EL (cell line): ENCODE measurements at regions not wholly inside any gene's neighbourhood (a gene's known extent, or its start where the extent isn't known, plus 50 kb on each side); places are given as distances from the start of the nearest gene placed in this dataset.
"Not testable (repeated sequence)": the region's sequence is repeated elsewhere in the genome, so short reads cannot be mapped to it uniquely, and the experiment has no call there.

Experiments
- DNase-seq: peaks from one replicate; pipeline ENCODE4 v3.0.0-alpha.2; 2016

DNA sequence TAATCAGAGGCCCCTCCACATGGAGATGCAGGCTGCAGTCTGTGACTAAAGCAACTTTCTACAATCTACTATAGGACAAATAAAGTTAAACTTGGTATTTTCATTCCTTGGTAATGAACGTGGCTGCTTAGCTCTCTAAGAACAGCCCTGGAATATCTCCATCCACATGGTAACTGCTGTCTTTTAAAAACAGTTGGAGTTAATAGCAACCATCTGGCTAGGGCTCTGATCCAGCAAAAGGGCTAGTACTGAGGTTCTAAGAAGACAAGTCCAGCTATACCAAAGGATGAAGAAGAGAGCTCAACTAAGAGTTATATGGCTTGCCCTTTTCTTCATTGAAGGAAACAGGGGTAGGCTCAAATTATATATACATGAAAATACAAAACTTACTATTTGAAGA is 920.1 kb downstream of the FLRT2 start:
- DNase-seq, result no peak

GRCh38 chr14:86442135-86442534 is 912.2 kb downstream of the FLRT2 start:
- no peak for DNase-seq

DNA sequence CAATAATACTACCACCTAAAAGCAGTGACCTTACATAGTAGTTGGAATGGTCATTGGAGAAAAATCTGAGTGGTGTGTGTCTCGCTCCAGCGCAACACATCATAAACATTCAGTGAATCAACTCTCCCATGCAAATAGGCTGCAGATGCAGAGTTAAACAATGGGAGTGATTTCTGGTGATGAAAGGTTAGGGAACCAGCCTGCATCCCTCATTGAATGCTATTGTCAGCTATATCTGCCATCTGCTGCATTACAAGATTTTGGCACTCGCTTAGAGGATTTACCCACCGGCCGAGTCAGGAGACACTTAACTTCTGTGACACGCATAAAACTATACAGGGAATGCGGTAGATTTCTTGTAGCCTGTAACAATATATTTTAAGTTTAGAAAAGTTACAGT is 900.9 kb downstream of the FLRT2 start:
- no peak for DNase-seq

GRCh38 chr14:86423214-86423613 is 893.3 kb downstream of the FLRT2 start:
- DNase-seq, result no peak

GRCh38 chr14:86420131-86420530 is 890.2 kb downstream of the FLRT2 start:
- DNase-seq, result no peak

GRCh38 chr14:86414146-86414545 is 884.2 kb downstream of the FLRT2 start:
- no peak for DNase-seq

DNA sequence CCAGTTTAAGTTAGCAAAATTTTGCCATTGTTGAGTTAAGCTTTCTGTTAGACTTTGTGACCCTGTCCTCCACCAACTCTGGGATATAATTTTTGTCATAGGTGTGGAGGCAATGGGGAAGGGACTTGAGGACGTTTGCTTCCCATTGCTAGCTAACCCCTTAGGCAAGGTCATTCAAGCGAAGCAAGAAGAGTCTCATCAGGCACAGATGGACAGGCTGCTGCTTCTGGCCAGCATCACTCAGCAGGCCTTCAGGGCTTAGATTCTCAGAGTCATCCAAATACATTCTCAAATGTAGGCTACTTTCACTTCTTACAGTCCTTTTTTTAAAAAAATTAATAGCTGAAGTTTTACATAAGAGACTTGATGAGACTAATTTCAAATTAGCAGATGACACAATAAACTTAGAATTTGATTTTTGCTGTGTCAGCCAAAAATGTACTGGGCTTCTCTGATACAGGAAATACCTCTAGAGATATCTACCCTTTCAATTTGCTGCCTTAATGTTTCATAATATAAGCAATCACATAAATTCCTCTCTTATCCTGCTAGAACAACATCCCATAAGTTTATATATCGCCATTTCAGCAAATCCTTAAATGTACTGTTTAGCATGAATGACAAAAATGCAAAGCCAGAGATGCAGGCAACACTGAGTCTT is 875.2 kb downstream of the FLRT2 start:
- DNase-seq, result peak; percentile 4

DNA sequence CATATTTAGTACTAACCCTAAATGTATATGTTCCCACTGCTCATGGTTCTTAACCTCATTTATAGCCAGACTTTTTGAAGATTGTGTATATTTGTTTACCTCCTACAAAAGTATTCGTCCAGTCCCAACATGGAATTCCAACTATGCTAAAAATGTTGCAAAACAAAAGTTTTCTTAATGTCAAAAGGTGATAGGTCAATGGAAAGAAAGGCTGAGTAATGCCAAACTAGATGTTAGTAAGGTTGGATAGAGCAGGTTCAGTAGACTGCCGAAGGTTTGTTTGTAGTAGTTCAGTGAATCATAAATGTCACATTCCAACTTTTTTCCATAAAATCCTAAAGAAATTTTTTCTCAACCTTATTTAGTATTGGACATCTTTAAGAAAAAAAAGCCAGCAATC is 874.5 kb downstream of the FLRT2 start:
- peak; percentile 43 for DNase-seq

DNA sequence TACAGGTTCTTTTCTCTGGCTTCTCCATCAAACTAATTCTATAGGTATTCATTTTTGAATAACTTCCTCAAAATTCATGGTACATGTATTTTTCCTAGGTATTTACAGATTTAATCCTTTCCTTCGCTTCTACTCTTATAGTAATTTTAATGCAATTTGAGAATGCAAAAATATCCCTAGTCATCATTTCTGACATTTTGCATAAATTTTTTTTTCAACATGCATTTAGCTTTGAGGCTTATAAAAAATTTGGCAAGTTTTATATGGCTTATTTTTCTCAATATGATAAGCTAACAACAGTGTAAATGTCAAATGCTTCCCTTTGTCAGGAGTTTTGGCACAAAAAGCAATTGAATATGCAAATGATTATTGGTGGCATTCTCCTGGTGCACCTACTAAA is 872.6 kb downstream of the FLRT2 start:
- DNase-seq, result no peak

DNA sequence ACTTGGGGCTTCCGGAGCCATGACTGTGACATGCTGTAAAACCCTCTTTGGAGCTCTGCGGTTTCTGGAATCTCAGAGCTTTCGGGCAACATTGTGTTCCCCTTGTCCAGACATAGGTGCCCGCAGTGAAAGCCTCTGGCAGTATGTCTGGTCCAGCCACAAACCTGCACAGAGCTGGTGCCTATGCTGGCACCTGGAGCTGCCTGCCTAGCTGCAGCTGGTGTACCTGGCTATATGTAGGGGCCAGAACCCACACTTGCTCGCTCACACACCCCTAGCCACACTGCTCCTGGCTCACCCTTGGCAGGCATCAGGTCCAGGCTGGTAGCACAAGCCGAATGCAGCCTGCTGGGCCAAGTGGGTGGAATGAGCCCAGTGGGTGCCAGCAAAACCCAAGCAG is 861.1 kb downstream of the FLRT2 start:
- DNase-seq, result no peak

GRCh38 chr14:86388216-86388615 is 858.3 kb downstream of the FLRT2 start:
- no peak for DNase-seq

- DNase-seq, result no peak
Measured at GRCh38 chr14:86373886-86374285, 843.9 kb downstream of the FLRT2 start.

GRCh38 chr14:86372402-86372801 is 842.5 kb downstream of the FLRT2 start:
- DNase-seq, result no peak

GRCh38 chr14:86364634-86365033 is 834.7 kb downstream of the FLRT2 start:
- no peak for DNase-seq

- DNase-seq, result no peak
Measured at GRCh38 chr14:86363576-86363975, 833.6 kb downstream of the FLRT2 start.

GRCh38 chr14:86363047-86363446 is 833.1 kb downstream of the FLRT2 start:
- DNase-seq, result no peak

DNA sequence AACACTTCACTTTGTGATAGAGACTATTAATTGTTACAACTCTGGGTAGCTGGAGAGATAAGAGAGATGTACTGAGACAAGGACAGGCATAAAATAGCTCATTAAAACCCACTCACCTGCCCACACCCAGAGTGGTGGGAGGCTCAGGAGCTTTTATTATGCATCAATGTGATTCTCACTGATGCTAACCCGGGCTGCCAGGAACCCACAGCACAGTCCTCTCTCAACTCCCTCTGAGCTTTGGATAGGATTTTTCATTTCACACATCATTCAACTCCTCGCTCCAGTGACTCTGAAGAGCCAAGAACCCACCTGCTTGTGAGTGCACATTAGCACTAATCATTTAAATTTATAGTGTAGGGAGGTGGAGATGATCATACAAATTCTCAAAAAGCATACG is 827.9 kb downstream of the FLRT2 start:
- no peak for DNase-seq

DNA sequence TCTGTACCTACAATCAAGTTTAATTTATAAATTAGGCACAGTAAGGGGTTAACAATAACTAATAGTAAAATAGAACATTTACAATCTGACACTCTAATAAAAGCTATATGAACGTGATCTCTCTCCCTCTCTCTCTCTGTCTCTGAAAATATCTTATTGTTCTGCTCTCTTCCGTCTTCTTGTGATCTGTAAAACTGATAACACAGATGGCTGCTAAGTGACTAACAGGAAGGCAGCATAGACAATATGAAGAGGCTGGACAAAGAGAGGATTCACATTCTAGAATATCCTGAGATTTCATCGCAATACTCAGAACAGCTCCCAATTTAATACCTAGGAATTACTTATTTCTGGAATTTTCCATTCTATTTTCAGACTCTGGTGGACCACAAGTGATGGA is 827.2 kb downstream of the FLRT2 start:
- DNase-seq, result no peak

- DNase-seq, result no peak
Measured at GRCh38 chr14:86346818-86347384, 817.0 kb downstream of the FLRT2 start.

DNA sequence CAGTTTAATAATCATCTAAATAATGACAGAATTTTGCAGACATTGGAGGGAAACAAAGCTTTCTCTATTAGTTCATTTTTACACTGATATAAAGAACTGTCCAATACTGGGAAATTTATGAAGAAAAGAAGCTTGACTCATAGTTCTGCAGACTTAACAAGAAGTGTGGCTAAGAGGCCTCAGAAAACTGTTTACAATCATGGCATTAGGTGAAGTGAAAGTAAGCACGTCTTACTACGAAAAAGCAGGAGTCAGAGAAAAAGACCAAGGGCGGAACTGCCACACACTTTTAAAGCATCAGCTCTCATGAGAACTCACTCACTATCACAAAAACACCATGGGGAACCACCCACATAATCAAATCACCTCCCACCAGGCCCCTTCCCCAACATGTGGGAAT is 804.4 kb downstream of the FLRT2 start:
- DNase-seq, result no peak

DNA sequence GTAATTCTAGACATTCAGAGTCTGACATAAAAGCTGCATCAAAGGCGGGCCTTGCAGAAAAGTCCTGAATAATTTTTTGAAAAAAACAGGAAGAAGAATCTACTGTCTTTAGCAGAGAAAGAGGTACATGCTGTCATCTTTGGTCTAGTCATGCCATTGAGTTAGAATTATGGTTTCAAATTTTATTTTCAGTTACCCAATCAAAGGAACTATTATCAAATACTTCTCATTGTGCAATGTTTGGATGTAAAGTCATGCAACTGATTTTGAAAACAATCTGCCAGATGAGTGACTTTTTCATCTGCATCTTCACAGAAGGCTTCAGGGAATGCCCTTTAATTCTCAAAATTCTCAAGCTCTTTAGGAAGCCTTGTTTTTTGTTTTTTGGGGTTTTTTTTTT is 803.5 kb downstream of the FLRT2 start:
- DNase-seq, result no peak

DNA sequence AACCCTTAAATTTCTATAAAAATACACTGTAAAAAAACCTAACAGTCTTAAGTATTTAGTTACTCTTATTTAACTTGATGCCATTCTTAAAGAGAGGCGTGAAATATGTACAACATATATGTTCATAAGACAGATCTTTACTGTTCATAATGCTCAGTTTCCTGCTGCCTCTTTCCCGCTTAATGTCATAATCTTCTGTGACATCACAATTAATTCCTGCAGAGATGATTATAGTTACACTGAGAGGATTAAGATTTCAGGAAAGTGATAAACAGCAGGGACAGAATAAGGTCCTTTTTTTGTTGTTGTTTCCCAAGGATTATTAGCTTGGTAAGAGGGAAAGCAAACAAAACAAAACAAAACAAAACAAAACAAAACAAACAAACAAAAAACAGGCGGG is 801.4 kb downstream of the FLRT2 start:
- DNase-seq, result no peak

DNA sequence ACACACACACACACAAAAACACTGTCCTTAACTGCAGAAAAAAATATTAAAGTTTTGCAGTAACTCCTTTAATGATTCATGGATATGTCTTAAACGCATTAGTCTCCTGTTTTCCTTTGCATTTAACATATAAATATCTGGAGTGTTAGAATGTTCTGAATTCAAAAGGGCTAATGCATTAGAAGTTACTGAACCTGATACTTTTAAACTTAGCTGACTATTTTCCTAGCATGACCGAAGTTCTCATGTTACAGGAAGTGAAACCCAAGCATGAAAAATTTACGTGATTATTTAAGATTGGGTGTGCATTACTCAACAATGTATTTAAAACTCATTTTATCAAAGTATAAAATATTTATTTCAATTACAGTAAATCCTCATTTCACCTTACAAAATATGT is 791.2 kb downstream of the FLRT2 start:
- no peak for DNase-seq

GRCh38 chr14:86312154-86312665 is 782.3 kb downstream of the FLRT2 start:
- not testable (repeated sequence) for DNase-seq

- no peak for DNase-seq
Measured at GRCh38 chr14:86311151-86311550, 781.2 kb downstream of the FLRT2 start.
